ENCODE measurements at regions not wholly inside any gene's neighbourhood (a gene's known extent, or its start where the extent isn't known, plus 50 kb on each side); places are given as distances from the start of the nearest gene placed in this dataset.

- H3K9me3 ChIP-seq (ENCODE audit: insufficient read depth, low read depth, low read length): no peaks in the 10 kb centered on the region; the same call in 1 of the 2 replicates
- no peaks in the 10 kb centered on the region for H3K27me3 ChIP-seq (ENCODE audit: insufficient read depth, low read length, poor library complexity, severe bottlenecking)
- H2AFZ ChIP-seq (ENCODE audit: low read length): no peak overlapping the region
- no peaks in the 10 kb centered on the region for H3K4me1 ChIP-seq (ENCODE audit: insufficient read depth, low read length, poor library complexity, severe bottlenecking)
- no peak for TF ChIP-seq EZH2phosphoT487 (IDR thresholded peaks at IDR 0.05; ENCODE audit: borderline replicate concordance)
- no peak for TF ChIP-seq CTCF (conservative IDR thresholded peaks at IDR 0.05; ENCODE audit: low read length)
- no peaks in the 10 kb centered on the region for H3K9me2 ChIP-seq (replicated peaks; ENCODE audit: low read depth, low read length)
- no peak overlapping the region for H3K9ac ChIP-seq (ENCODE audit: low read depth, low read length, poor library complexity, severe bottlenecking)
- no peak overlapping the region for H3K4me3 ChIP-seq (ENCODE audit: low read length, poor library complexity, severe bottlenecking)
- no peaks in the 10 kb centered on the region for H3F3A ChIP-seq (ENCODE audit: low read depth)
- no peaks in the 10 kb centered on the region for H3K36me3 ChIP-seq (ENCODE audit: insufficient read depth, low read length)
- no peaks in the 10 kb centered on the region for H3K79me2 ChIP-seq (ENCODE audit: insufficient read depth, low read length)
- H4K20me1 ChIP-seq (ENCODE audit: insufficient read depth, low read length, poor library complexity, severe bottlenecking): no peaks in the 10 kb centered on the region
- no peak overlapping the region for H3K4me2 ChIP-seq (ENCODE audit: low read depth, low read length, poor library complexity, severe bottlenecking)
These were observed 247.3 kb upstream of the BLID start for GRCh38 chr11:122363296-122363695.

- H3K79me2 ChIP-seq (ENCODE audit: insufficient read depth, low read length): no peaks in the 10 kb centered on the region
- no peak overlapping the region for H3K4me3 ChIP-seq (ENCODE audit: low read length, poor library complexity, severe bottlenecking)
- H3K9me2 ChIP-seq (replicated peaks; ENCODE audit: low read depth, low read length): no peaks in the 10 kb centered on the region
- H4K20me1 ChIP-seq (ENCODE audit: insufficient read depth, low read length, poor library complexity, severe bottlenecking): no peaks in the 10 kb centered on the region
- H3K9me3 ChIP-seq (ENCODE audit: insufficient read depth, low read depth, low read length): no peaks in the 10 kb centered on the region; the same call in 1 of the 2 replicates
- H3K4me1 ChIP-seq (ENCODE audit: insufficient read depth, low read length, poor library complexity, severe bottlenecking): no peaks in the 10 kb centered on the region
- no peaks in the 10 kb centered on the region for H3K27me3 ChIP-seq (ENCODE audit: insufficient read depth, low read length, poor library complexity, severe bottlenecking)
- no peaks in the 10 kb centered on the region for H3F3A ChIP-seq (ENCODE audit: low read depth)
- no peak for TF ChIP-seq CTCF (conservative IDR thresholded peaks at IDR 0.05; ENCODE audit: low read length)
- TF ChIP-seq EZH2phosphoT487 (IDR thresholded peaks at IDR 0.05; ENCODE audit: borderline replicate concordance): no peak
- H2AFZ ChIP-seq (ENCODE audit: low read length): no peak overlapping the region
- H3K36me3 ChIP-seq (ENCODE audit: insufficient read depth, low read length): no peaks in the 10 kb centered on the region
- no peak overlapping the region for H3K4me2 ChIP-seq (ENCODE audit: low read depth, low read length, poor library complexity, severe bottlenecking)
- no peak overlapping the region for H3K9ac ChIP-seq (ENCODE audit: low read depth, low read length, poor library complexity, severe bottlenecking)
These were observed 246.4 kb upstream of the BLID start for GRCh38 chr11:122362381-122362780.

GRCh38 chr11:122360875-122361274 lies 244.9 kb upstream of the BLID start:
- Histone ChIP-seq H3K27me3 (ENCODE audit: insufficient read depth, low read length, poor library complexity, severe bottlenecking) (no peaks in the 10 kb centered on the region), H3K9me2 (replicated peaks; ENCODE audit: low read depth, low read length) (no peaks in the 10 kb centered on the region), H3K36me3 (ENCODE audit: insufficient read depth, low read length) (no peaks in the 10 kb centered on the region), H3K4me1 (ENCODE audit: insufficient read depth, low read length, poor library complexity, severe bottlenecking) (no peaks in the 10 kb centered on the region), H4K20me1 (ENCODE audit: insufficient read depth, low read length, poor library complexity, severe bottlenecking) (no peaks in the 10 kb centered on the region), H2AFZ (ENCODE audit: low read length) (no peak overlapping the region), H3K9ac (ENCODE audit: low read depth, low read length, poor library complexity, severe bottlenecking) (no peak overlapping the region), H3K9me3 (ENCODE audit: insufficient read depth, low read depth, low read length) (no peaks in the 10 kb centered on the region; the same call in 1 of the 2 replicates), H3F3A (ENCODE audit: low read depth) (no peaks in the 10 kb centered on the region), H3K4me3 (ENCODE audit: low read length, poor library complexity, severe bottlenecking) (no peak overlapping the region), H3K4me2 (ENCODE audit: low read depth, low read length, poor library complexity, severe bottlenecking) (no peak overlapping the region), H3K79me2 (ENCODE audit: insufficient read depth, low read length) (no peaks in the 10 kb centered on the region)
- no peak for TF ChIP-seq EZH2phosphoT487 (IDR thresholded peaks at IDR 0.05; ENCODE audit: borderline replicate concordance)
- no peak for TF ChIP-seq CTCF (conservative IDR thresholded peaks at IDR 0.05; ENCODE audit: low read length)

Measured in Loucy (cell line).